Choroid plexus epithelial cell (primary cell): ENCODE measurements at regions not wholly inside any gene's neighbourhood (a gene's known extent, or its start where the extent isn't known, plus 50 kb on each side); places are given as distances from the start of the nearest gene placed in this dataset.

Experiments used
- DNase-seq: peaks from one replicate; pipeline ENCODE4 v3.0.0-alpha.2; 2010; ENCODE audit warnings: low read depth
- H3K4me3 ChIP-seq: 2 replicates; pipeline ENCODE4 v1.5.1; 2011; ENCODE audit warnings: low read depth, mild to moderate bottlenecking, control low read depth, low read length, moderate library complexity
- CTCF ChIP-seq: conservative IDR thresholded peaks from 2 replicates; pipeline ENCODE4 v1.5.1; 2011; ENCODE audit warnings: low read depth, mild to moderate bottlenecking, control low read depth, inconsistent platforms, low read length, moderate library complexity

DNA sequence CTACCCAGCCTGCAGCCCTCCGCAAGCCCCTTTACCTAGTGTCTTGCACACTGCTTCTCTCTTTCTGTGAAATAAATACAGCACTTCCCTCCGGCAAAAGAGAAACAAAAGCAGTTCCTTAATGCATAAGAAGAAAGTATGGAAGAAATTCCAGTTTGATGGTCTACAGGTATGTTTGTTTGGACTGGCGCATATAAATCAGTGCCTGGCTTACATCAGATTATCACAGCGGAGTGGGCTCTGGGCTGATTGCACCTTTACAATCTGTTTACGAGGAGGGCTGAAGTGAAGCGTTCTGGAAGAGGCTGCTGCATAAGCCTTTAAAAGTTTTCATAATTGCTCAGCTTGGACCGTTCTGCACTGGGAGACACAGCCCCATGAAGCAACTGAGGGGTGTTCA, 153.5 kb upstream of the FOXF1 start:
- DNase-seq: no peak
- no peak for TF ChIP-seq CTCF
- no peak overlapping the region for H3K4me3 ChIP-seq

- H3K4me3 ChIP-seq: no peak overlapping the region
- DNase-seq: no peak
- TF ChIP-seq CTCF: no peak
Measured at GRCh38 chr16:86357303-86357702, 153.0 kb upstream of the FOXF1 start.

- no peak for DNase-seq
- no peak for TF ChIP-seq CTCF
- H3K4me3 ChIP-seq: no peak overlapping the region
Measured at GRCh38 chr16:86357950-86358349, 152.4 kb upstream of the FOXF1 start.

DNA sequence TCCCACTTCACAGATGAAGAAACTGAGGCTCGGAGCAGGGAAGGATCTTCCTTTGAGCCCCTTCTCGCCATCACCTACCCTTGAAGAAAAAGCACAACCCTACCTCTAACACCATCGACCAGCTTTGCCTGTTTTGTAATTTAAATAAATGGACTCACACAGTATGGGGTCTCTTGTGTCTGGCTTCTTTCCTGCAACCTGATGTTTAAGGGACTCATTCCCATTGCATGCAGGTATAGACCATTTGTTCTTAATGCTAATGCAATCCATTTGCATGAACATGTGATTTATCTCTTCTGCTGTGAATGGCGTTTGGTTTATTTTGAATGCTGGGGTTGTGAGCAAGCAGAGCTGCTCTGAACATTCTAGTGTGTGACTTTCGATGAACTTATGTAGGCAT, 150.8 kb upstream of the FOXF1 start:
- DNase-seq: no peak
- TF ChIP-seq CTCF: no peak
- no peak overlapping the region for H3K4me3 ChIP-seq

GRCh38 chr16:86362155-86362849, 148.0 kb upstream of the FOXF1 start:
- no peak overlapping the region for H3K4me3 ChIP-seq
- no peak for DNase-seq
- TF ChIP-seq CTCF: no peak

DNA sequence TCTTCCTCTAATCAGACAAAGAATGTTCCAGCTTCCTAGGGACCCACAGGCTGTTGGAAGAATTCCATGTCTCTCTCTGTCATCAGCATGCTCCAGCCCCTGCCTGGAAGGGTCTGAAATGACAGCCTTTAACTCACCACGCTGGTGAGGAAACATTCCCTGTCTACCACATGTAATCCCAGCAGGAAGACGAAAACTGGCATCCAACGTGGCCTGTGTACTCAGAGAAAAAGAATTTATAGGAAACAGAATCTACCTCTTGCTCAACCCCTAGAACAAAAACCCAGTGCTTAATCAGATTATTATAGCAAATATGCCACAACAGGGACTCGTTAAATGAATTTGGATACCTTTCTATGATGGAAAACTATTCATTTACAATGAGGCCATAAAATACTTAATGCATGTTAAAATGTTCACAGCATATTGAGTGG, 147.3 kb upstream of the FOXF1 start:
- no peak for TF ChIP-seq CTCF
- peak; percentile 81 for DNase-seq
- H3K4me3 ChIP-seq: no peak overlapping the region
